Osteocyte (in vitro differentiated cells): ENCODE measurements at regions not wholly inside any gene's neighbourhood (a gene's known extent, or its start where the extent isn't known, plus 50 kb on each side); places are given as distances from the start of the nearest gene placed in this dataset.

Experiments used
- DNase-seq: peaks from one replicate; pipeline ENCODE4 v3.0.0; 2021; ENCODE audit warnings: mixed read lengths; ENCODE audit not compliant: unreplicated experiment; ENCODE audit errors: extremely low spot score
- H3K27ac Mint-ChIP-seq: one replicate; pipeline ENCODE4 v1.8.0; 2021; ENCODE audit warnings: mild to moderate bottlenecking, mixed read lengths; ENCODE audit not compliant: unreplicated experiment
- H3K27me3 Mint-ChIP-seq: one replicate; pipeline ENCODE4 v1.8.0; 2021; ENCODE audit warnings: mixed read lengths; ENCODE audit not compliant: unreplicated experiment
- H3K36me3 Mint-ChIP-seq: one replicate; pipeline ENCODE4 v1.8.0; 2021; ENCODE audit warnings: mixed read lengths; ENCODE audit not compliant: unreplicated experiment
- H3K4me1 Mint-ChIP-seq: one replicate; pipeline ENCODE4 v1.8.0; 2021; ENCODE audit warnings: mixed read lengths; ENCODE audit not compliant: unreplicated experiment
- H3K4me3 Mint-ChIP-seq: one replicate; pipeline ENCODE4 v1.8.0; 2021; ENCODE audit warnings: mild to moderate bottlenecking, moderate library complexity, mixed read lengths; ENCODE audit not compliant: unreplicated experiment
- H3K9me3 Mint-ChIP-seq: one replicate; pipeline ENCODE4 v1.8.0; 2021; ENCODE audit warnings: mixed read lengths; ENCODE audit not compliant: unreplicated experiment
- CTCF ChIP-seq: fragments of 200-600 bp; sonication (generic); IDR thresholded peaks from 2 replicates; pipeline ENCODE4 v1.5.0; 2021; ENCODE audit warnings: antibody characterized with exemption, mild to moderate bottlenecking, moderate library complexity

GRCh38 chr17:14015271-14015670, 54.0 kb upstream of the COX10 start:
- no peak overlapping the region for H3K4me3 Mint-ChIP-seq
- TF ChIP-seq CTCF = no peak
- H3K4me1 Mint-ChIP-seq = no peaks in the 10 kb centered on the region
- no peak for DNase-seq
- H3K27me3 Mint-ChIP-seq = no peaks in the 10 kb centered on the region
- peaks cover 3% of the 10 kb centered on the region for H3K36me3 Mint-ChIP-seq
- no peak overlapping the region for H3K27ac Mint-ChIP-seq
- no peaks in the 10 kb centered on the region for H3K9me3 Mint-ChIP-seq

- Mint-ChIP-seq H3K27me3 (no peaks in the 10 kb centered on the region), H3K36me3 (peaks cover 3% of the 10 kb centered on the region), H3K4me3 (no peak overlapping the region), H3K9me3 (no peaks in the 10 kb centered on the region), H3K27ac (no peak overlapping the region), H3K4me1 (no peaks in the 10 kb centered on the region)
- no peak for TF ChIP-seq CTCF
- DNase-seq = no peak
Observed at GRCh38 chr17:14016858-14017257, 52.4 kb upstream of the COX10 start.

GRCh38 chr17:14019186-14019956, 49.9 kb upstream of the COX10 start:
- Mint-ChIP-seq H3K9me3 (no peaks in the 10 kb centered on the region), H3K4me3 (no peak overlapping the region), H3K27ac (no peak overlapping the region), H3K36me3 (peaks cover 3% of the 10 kb centered on the region), H3K4me1 (no peaks in the 10 kb centered on the region), H3K27me3 (no peaks in the 10 kb centered on the region)
- TF ChIP-seq CTCF = no peak
- DNase-seq = no peak
